GM12872 (cell line): ENCODE measurements at regions not wholly inside any gene's neighbourhood (a gene's known extent, or its start where the extent isn't known, plus 50 kb on each side); places are given as distances from the start of the nearest gene placed in this dataset.

Experiments
- CTCF ChIP-seq: IDR thresholded peaks from 3 replicates; pipeline ENCODE4 v1.5.1; 2011; ENCODE audit warnings: low read depth, mild to moderate bottlenecking, low read length, moderate library complexity; ENCODE audit not compliant: insufficient read depth

DNA sequence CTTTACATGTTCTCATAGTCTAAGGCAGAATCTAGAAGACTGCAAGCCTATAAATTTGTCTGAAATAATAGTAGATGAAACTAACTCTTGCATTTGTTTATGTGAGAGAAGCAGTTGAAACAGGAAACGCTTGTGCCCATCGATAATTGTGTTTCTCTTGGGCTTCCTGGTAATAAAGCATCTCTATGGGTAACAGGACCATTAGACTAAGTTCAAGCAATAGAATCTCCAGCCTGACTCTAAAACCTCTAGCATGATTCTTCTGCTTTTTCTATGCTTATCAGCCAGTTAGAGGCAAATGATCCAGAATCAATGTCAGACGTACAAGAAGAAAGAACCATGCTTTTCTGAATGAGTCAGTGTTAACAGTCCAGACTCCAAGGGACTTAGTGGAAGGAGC is 1734.4 kb downstream of the LRRC4C start:
- no peak for TF ChIP-seq CTCF

- TF ChIP-seq CTCF = 0 out of 3 replicates have a peak, but pooled peaks have one; percentile 22
These were observed 1735.0 kb downstream of the LRRC4C start for GRCh38 chr11:39724404-39724803.

- no peak for TF ChIP-seq CTCF
These were observed 1746.9 kb downstream of the LRRC4C start for GRCh38 chr11:39712581-39712980.

DNA sequence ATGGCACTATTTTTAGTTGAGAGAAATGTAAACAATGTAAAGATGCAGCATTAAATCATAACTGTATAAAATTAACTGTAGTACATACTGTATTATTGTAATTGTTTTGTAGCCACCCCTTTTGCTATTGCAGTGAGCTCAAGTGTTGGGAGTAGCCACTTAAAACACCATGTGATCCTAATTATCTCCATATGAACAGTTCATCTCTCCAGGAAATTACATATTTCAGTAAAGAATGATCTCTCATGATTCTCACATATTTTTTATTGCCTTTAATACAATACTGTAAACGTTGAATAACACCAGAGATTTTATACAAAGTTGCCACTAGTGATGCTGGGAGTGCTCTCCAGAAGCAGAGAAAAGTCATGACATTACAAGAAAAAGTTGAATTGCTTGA is 1768.6 kb downstream of the LRRC4C start:
- TF ChIP-seq CTCF = no peak

- no peak for TF ChIP-seq CTCF
These were observed 1775.4 kb downstream of the LRRC4C start for GRCh38 chr11:39683951-39684554.

DNA sequence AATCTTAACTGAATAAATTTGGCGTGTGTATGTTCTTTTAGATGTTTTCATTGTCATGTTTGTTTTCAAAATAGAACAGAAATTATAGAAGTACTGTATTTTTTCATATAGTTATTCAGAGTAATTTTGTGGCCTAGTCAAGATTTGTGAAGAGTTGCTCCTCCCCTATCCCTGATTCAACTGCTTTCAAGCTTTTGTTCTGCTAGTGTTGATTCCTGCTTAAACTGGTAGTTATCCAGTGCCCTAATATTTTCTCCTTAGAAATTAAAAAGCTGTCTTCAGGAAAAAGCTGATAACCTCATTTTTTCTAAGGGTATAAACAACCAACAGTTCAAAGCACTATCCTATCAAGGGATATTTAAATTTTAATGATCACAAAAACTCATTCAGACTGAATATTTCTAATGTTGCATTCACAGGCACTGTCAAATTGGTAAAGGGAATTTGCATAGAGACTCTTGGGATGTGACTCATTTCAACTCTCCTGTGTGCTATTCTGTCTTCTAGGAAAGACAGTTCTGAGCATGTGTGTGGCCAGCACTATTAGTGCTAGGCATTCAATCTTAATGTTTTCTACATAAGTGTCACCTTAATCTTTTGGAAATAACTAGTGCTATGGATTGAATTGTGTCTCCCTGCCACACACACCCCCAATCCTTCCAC is 1776.0 kb downstream of the LRRC4C start:
- no peak for TF ChIP-seq CTCF

GRCh38 chr11:39681428-39681827 is 1778.0 kb downstream of the LRRC4C start:
- TF ChIP-seq CTCF = no peak
